NCI-H748 treated with DMSO at 0.1 percent for 48 hours (cell line): ENCODE measurements at regions not wholly inside any gene's neighbourhood (a gene's known extent, or its start where the extent isn't known, plus 50 kb on each side); places are given as distances from the start of the nearest gene placed in this dataset.

Experiments used
- DNase-seq: peaks from one replicate; lab custom pipeline; 2025; lab: John Stamatoyannopoulos, UW

DNA sequence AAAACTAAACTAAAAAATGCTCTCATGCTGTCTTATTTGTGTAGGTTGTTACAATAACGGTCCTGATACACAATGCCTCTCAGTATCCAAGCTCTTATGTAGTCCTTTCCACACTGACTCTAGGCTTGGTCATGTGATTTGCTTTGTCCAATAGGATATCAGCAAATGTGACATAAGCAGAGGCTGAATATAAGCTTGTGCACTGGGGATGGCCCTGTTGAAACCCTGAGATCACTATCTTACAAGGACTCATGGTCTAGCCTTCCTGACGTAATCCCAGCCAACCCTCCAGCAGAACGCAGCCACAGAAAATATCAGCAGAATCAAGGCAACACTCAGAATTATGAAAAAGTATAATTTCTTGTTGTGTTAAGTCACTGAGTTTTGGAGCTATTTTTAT lies 145.1 kb upstream of the CCN2 start:
- no peak for DNase-seq

GRCh38 chr6:132089173-132089572 lies 138.0 kb upstream of the CCN2 start:
- no peak for DNase-seq

DNA sequence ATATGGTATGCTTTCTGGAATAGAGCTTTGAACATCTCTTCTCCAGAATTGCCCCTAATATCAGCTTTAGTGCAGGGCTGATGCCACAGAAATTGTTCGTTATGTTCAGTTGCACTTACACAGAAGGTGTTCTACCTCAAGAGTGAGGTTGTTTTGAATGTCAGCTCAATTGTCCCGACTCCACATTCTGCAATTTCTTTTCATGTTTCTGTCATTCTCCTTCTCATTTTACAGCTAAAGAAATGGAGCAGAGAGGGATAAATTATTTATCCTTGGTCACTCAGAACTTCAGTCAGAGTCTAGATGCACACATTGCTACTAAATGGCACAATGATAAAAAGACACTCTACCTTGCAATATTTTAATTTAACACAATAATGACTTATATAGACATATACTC lies 137.0 kb upstream of the CCN2 start:
- no peak for DNase-seq

DNA sequence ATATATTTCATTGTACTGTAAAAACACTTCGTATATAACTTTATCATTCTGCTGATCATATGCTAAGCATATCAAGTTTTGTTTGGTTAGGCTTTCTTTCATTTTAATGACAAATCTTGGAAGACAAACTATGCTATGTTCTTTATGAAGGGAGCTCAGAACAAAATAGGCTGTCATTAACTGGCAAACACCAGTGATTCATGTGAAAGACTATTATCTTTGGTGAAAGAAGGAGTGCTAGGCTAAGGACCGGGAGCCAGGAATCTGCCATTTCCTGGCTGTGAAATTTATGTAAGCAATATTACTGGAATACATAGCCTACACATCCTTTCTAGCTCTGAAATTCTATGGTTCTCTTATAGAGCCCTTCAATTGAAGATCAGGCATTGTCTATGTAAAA lies 136.2 kb upstream of the CCN2 start:
- DNase-seq, result no peak

- no peak for DNase-seq
These were observed 134.6 kb upstream of the CCN2 start for GRCh38 chr6:132085731-132086130.

GRCh38 chr6:132084811-132085509 lies 133.8 kb upstream of the CCN2 start:
- no peak for DNase-seq

DNA sequence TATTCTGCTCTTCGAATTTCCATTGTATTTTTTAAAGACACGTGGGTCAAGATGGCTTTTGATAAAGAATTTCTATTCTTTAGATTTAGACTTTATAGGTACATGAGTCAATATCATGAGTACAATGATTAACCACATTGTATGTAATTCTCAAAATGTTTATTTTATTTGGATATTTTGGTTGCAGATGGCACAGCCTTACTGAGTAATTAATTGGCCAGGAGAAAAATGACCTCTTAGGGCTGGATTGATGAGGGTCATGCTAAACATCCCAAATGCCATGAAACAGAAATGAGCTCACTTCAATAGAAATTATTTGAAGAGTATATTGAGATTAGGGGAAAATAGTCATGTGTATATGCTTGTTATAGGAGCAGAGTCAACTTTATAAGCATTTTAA lies 131.2 kb upstream of the CCN2 start:
- DNase-seq, result no peak

DNA sequence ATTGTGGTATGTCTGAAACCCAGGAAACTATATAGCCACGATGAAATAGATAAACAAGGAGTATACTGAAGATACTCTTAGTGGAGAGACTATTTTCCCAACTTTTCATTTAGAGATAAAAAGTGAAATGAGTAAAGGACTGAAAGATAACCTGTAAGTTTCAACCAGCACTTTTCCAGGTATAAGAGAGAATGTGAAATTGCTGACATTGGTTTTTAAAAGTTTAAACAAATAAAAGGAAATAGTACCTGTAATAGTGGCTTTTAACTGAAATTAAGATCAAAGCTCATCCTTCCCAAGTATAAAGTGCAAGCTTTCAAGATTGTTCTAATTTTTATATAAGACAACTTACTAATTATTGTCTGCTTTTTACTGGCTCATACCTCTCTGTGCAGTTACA lies 130.2 kb upstream of the CCN2 start:
- no peak for DNase-seq

DNA sequence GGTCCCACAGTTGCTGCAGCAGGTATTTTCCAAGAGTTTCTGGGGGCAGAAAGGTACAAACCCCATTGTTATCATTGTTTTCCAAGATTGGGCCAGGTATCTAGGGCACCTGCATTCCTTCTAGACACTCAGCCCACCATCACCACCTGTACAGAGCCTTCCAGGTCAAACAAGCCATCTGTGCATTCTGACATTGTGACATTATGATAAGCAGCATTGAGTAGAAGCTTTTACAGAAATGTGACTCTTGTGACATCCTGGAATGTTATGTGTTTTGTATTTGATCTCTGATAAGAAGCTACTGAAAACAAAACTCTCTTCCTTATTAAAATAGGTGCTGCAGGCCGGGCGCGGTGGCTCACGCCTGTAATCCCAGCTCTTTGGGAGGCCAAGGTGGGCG lies 128.1 kb upstream of the CCN2 start:
- DNase-seq, result no peak

DNA sequence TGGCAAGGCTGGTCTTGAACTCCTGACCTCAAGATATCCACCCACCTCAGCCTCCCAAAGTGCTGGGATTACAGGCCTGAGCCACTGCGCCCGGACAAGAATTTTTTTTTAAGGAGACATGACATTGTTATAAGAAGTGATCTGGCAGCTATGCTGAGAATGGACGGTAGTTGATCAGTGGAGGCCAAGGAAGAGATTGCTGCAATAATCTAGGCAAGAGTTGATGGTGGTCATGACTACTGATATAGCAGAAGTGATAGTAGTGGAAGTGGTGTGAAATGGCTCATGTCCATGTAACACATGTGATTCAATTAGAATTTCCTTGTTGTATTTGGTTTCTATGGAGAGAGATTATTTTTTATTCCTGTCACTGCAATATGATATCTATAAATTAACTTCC lies 125.3 kb upstream of the CCN2 start:
- DNase-seq, result no peak

GRCh38 chr6:132072831-132073230 lies 121.7 kb upstream of the CCN2 start:
- no peak for DNase-seq

GRCh38 chr6:132072271-132072670 lies 121.1 kb upstream of the CCN2 start:
- no peak for DNase-seq

DNA sequence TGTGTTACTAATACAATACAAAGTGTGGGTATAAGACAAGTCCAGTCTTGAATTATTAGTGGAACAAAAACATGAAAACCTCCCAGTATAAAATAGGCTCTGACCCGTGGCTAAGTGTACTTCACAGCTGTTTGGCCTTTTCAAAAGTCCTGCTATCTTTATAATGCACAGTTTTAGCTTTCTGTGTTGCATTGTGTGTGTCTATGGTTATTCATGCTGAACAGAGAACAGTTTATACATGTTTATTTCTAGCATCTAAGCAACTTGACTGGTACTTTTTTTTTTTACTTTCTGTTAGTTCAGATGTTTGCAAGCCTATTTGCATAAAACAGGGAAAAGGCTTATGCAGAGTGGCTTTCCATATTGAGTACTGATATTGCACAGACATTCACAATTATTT lies 119.2 kb upstream of the CCN2 start:
- DNase-seq, result no peak

- no peak for DNase-seq
These were observed 117.6 kb upstream of the CCN2 start for GRCh38 chr6:132068766-132069165.

DNA sequence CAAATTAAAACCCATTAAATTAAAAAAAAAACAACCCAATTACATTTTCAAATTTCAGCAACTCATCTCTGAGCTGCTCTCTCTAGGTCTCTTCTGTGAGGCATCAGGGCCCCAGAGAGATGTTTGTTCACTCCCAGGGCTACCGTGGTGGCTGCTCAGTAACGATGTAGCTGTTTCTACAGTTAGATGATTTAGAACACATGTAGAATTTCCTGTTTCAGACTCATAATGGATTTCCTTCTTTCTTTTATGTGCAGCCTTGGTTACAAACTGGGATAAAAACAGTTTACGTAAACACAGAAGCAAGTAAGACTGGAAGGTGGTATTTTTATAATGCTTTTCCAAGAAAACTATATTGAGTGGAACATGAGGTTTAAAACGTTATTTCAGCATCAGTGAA lies 116.1 kb upstream of the CCN2 start:
- DNase-seq, result no peak

DNA sequence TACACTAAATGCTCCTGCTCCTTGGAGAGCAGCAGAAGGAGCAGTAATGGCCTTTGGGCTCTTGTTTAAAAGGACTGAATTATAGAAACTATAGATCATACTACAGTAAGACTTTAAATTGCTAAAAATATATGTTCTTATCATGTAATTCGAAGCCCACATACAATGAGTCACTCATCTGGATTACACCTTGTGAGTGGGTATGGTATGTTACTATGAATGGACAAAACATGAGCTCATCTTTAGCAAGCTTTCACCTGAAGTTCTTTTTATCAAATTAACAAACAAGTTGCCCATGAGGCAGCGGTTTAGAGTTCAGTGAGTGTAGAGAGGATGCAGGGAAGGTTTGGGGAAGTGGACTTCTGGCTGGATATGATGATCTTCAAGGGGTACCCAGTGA lies 114.4 kb upstream of the CCN2 start:
- no peak for DNase-seq

DNA sequence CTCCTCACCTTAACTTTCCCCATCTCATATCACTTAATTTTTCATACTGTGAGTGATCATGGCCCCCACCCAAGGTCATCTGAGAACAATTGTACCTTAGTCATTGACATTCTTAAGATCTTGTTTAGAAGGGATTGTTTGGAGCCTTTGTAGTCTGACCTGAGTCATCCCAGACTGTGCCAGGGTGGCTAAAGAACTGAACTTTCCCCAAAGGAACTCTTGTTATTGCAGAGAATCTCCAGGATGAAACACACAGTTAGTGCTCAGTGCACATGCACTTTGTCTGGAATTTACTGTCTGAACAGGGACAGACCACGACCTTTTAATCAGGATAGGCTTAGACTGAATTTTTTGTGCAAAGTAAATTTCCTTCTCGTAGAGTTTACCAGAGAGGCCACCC lies 112.6 kb upstream of the CCN2 start:
- DNase-seq, result no peak

- no peak for DNase-seq
These were observed 112.0 kb upstream of the CCN2 start for GRCh38 chr6:132063204-132063603.

DNA sequence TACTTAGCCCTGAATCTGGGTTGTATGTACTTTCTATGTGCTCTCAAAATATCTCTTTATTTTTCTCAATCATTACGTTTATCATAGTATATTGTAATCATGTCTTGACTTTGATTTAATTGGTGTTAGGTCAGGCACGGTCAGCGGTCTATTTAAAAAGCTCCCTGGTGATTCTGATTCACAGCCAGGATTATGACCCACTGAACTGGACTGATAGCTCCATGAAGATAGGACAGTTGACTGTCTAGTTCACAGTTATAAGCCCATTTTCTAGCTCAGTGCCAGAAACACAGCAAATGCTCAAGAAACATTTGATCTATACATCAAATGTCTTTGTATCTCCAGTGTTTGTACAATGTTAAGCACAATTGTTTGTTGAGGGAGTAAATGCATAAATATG lies 111.5 kb upstream of the CCN2 start:
- DNase-seq, result no peak

- no peak for DNase-seq
These were observed 110.2 kb upstream of the CCN2 start for GRCh38 chr6:132061381-132061780.

- no peak for DNase-seq
These were observed 109.4 kb upstream of the CCN2 start for GRCh38 chr6:132060591-132060990.

- DNase-seq, result no peak
These were observed 107.8 kb upstream of the CCN2 start for GRCh38 chr6:132058975-132059374.

- no peak for DNase-seq
These were observed 103.4 kb upstream of the CCN2 start for GRCh38 chr6:132054525-132054924.

- DNase-seq, result no peak
These were observed 102.3 kb upstream of the CCN2 start for GRCh38 chr6:132053511-132053910.

- DNase-seq, result no peak
These were observed 100.9 kb upstream of the CCN2 start for GRCh38 chr6:132052096-132052495.
